Esophagus muscularis mucosa (tissue), 4 donors: ENCODE measurements at regions not wholly inside any gene's neighbourhood (a gene's known extent, or its start where the extent isn't known, plus 50 kb on each side); places are given as distances from the start of the nearest gene placed in this dataset.

Source experiments
- CTCF ChIP-seq, 3 experiments: fragments of 200-600 bp in 2 of 3; fragments of 450-650 bp in 1 of 3; sonication (generic) in 2 of 3; IDR thresholded peaks; one replicate each; pipeline ENCODE4 v1.5.1; 2017 to 2019; ENCODE audit warnings: antibody characterized with exemption in 3 of 3, mild to moderate bottlenecking in 2 of 3, moderate library complexity in 1 of 3
- EP300 ChIP-seq: sonication (generic); formaldehyde crosslinking; IDR thresholded peaks from one replicate; pipeline ENCODE4 v1.6.1; 2017; ENCODE audit warnings: antibody characterized with exemption
- POLR2AphosphoS5 ChIP-seq, 2 donors: sonication (generic); formaldehyde crosslinking; IDR thresholded peaks; one replicate each; pipeline ENCODE4 v1.6.1; 2017; ENCODE audit warnings: antibody characterized with exemption in 2 of 2

- TF ChIP-seq CTCF (IDR thresholded peaks at IDR 0.05) (no peak), EP300 (no peak), POLR2AphosphoS5 (IDR thresholded peaks at IDR 0.05) (no peak)
Measured at GRCh38 chr17:73717690-73718089, 73.4 kb upstream of the SDK2 start.
